GM10266 (cell line): ENCODE measurements at regions not wholly inside any gene's neighbourhood (a gene's known extent, or its start where the extent isn't known, plus 50 kb on each side); places are given as distances from the start of the nearest gene placed in this dataset.
"Not testable (repeated sequence)": the region's sequence is repeated elsewhere in the genome, so short reads cannot be mapped to it uniquely, and the experiment has no call there.

Source experiments
- DNase-seq: peaks from one replicate; pipeline ENCODE4 v3.0.0; 2012; ENCODE audit errors: extremely low spot score
- CTCF ChIP-seq: IDR thresholded peaks from 2 replicates; pipeline ENCODE4 v1.5.1; 2012; ENCODE audit warnings: mild to moderate bottlenecking, low read depth; ENCODE audit not compliant: control insufficient read depth, insufficient read depth; ENCODE audit errors: missing control alignments

GRCh38 chr1:166627558-166627957 is 211.7 kb upstream of the POGK start:
- DNase-seq, result no peak
- no peak for TF ChIP-seq CTCF

- no peak for DNase-seq
- TF ChIP-seq CTCF, result no peak
Measured at GRCh38 chr1:166628259-166628658, 211.0 kb upstream of the POGK start.

GRCh38 chr1:166629946-166630345 is 209.3 kb upstream of the POGK start:
- no peak for DNase-seq
- no peak for TF ChIP-seq CTCF

- DNase-seq, result no peak
- TF ChIP-seq CTCF, result no peak
Measured at GRCh38 chr1:166630369-166630768, 208.9 kb upstream of the POGK start.

- no peak for DNase-seq
- TF ChIP-seq CTCF, result no peak
Measured at GRCh38 chr1:166638137-166638536, 201.1 kb upstream of the POGK start.

- DNase-seq, result not testable (repeated sequence)
Measured at GRCh38 chr1:166657228-166657627, 182.0 kb upstream of the POGK start.

GRCh38 chr1:166666790-166667189 is 172.5 kb upstream of the POGK start:
- not testable (repeated sequence) for DNase-seq

GRCh38 chr1:166667600-166667999 is 171.7 kb upstream of the POGK start:
- not testable (repeated sequence) for DNase-seq

- TF ChIP-seq CTCF, result no peak
- no peak for DNase-seq
Measured at GRCh38 chr1:166671627-166672026, 167.6 kb upstream of the POGK start.
